CD1c-positive myeloid dendritic cell (primary cell): ENCODE measurements at regions not wholly inside any gene's neighbourhood (a gene's known extent, or its start where the extent isn't known, plus 50 kb on each side); places are given as distances from the start of the nearest gene placed in this dataset.

Experiments used
- DNase-seq: peaks from one replicate; pipeline ENCODE4 v3.0.0-alpha.2; 2016; ENCODE audit errors: extremely low spot score

- no peak for DNase-seq
These were observed 236.6 kb upstream of the FBXL7 start for GRCh38 chr5:15263406-15263805.

GRCh38 chr5:15261269-15261995, 238.5 kb upstream of the FBXL7 start:
- no peak for DNase-seq

GRCh38 chr5:15260356-15261268, 239.4 kb upstream of the FBXL7 start:
- DNase-seq = no peak

- DNase-seq = no peak
These were observed 243.5 kb upstream of the FBXL7 start for GRCh38 chr5:15256485-15256884.

GRCh38 chr5:15255576-15255975, 244.4 kb upstream of the FBXL7 start:
- no peak for DNase-seq

GRCh38 chr5:15254607-15255006, 245.4 kb upstream of the FBXL7 start:
- DNase-seq = no peak

GRCh38 chr5:15252331-15252730, 247.6 kb upstream of the FBXL7 start:
- DNase-seq = no peak

GRCh38 chr5:15249152-15249551, 250.8 kb upstream of the FBXL7 start:
- DNase-seq = no peak

- no peak for DNase-seq
These were observed 251.2 kb upstream of the FBXL7 start for GRCh38 chr5:15248731-15249130.

GRCh38 chr5:15245913-15246312, 254.1 kb upstream of the FBXL7 start:
- DNase-seq = no peak

- no peak for DNase-seq
These were observed 256.5 kb upstream of the FBXL7 start for GRCh38 chr5:15243301-15244020.

GRCh38 chr5:15241216-15241821, 258.7 kb upstream of the FBXL7 start:
- DNase-seq = no peak

GRCh38 chr5:15238006-15238405, 262.0 kb upstream of the FBXL7 start:
- no peak for DNase-seq

GRCh38 chr5:15236911-15237508, 263.0 kb upstream of the FBXL7 start:
- DNase-seq = no peak

- no peak for DNase-seq
These were observed 265.1 kb upstream of the FBXL7 start for GRCh38 chr5:15234911-15235310.

- no peak for DNase-seq
These were observed 265.6 kb upstream of the FBXL7 start for GRCh38 chr5:15234366-15234765.

GRCh38 chr5:15233566-15233965, 266.4 kb upstream of the FBXL7 start:
- no peak for DNase-seq

- no peak for DNase-seq
These were observed 277.8 kb upstream of the FBXL7 start for GRCh38 chr5:15222156-15222555.

- DNase-seq = no peak
These were observed 279.3 kb upstream of the FBXL7 start for GRCh38 chr5:15220642-15221173.

GRCh38 chr5:15215056-15215455, 284.9 kb upstream of the FBXL7 start:
- no peak for DNase-seq

- no peak for DNase-seq
These were observed 286.0 kb upstream of the FBXL7 start for GRCh38 chr5:15214010-15214409.
